Panc1 (cell line): ENCODE measurements at regions not wholly inside any gene's neighbourhood (a gene's known extent, or its start where the extent isn't known, plus 50 kb on each side); places are given as distances from the start of the nearest gene placed in this dataset.

Experiments used
- ATAC-seq: fragments of 200-7000 bp; cut with Tn5 transposase; 2 replicates; pipeline ENCODE4 v1.9.1; 2020; ENCODE audit warnings: mild to moderate bottlenecking, moderate library complexity
- BruUV-seq: library from RNA; stranded (reverse); fragments of 400-500 nt; replicated peaks from 2 replicates; lab custom pipeline; 2021; lab: Mats Ljungman, UMichigan
- CTCF ChIA-PET: fragments of 300-600 bp; sonication (Branson Sonifier 250); formaldehyde crosslinking; loops from one replicate; lab custom pipeline; 2022; ENCODE audit warnings: antibody characterized with exemption; lab: Charles Lee
- POLR2A ChIA-PET: fragments of 300-600 bp; sonication (Branson Sonifier 250); formaldehyde crosslinking; loops from one replicate; lab custom pipeline; 2022; ENCODE audit warnings: antibody characterized with exemption; lab: Charles Lee
- DNase-seq: peaks from one replicate; pipeline ENCODE4 v3.0.0-alpha.2; 2010; ENCODE audit warnings: low read depth, low spot score
- H3K27ac ChIP-seq: 2 replicates; pipeline ENCODE4 v1.5.1; 2011; ENCODE audit warnings: mild to moderate bottlenecking, low read length, inconsistent platforms
- H3K27me3 ChIP-seq: fragments of 200-500 bp; sonication (Bioruptor generic); 2 replicates; pipeline ENCODE4 v1.6.0; 2014; ENCODE audit warnings: low read length, inconsistent platforms; ENCODE audit not compliant: control insufficient read depth, insufficient read depth
- H3K36me3 ChIP-seq: fragments of 200-500 bp; sonication (Bioruptor generic); 2 replicates; pipeline ENCODE4 v1.5.1; 2014; ENCODE audit warnings: inconsistent platforms, mild to moderate bottlenecking, low read length, moderate library complexity; ENCODE audit not compliant: control insufficient read depth, insufficient read depth
- H3K4me1 ChIP-seq: 2 replicates; pipeline ENCODE4 v1.5.1; 2011; ENCODE audit warnings: inconsistent platforms, mild to moderate bottlenecking, low read length, moderate library complexity; ENCODE audit not compliant: control insufficient read depth, insufficient read depth
- H3K4me3 ChIP-seq, 2 experiments: 2 replicates each; pipeline ENCODE4 v1.5.1; 2011 to 2012; ENCODE audit warnings: low read depth in 2 of 2, low read length in 2 of 2, mild to moderate bottlenecking in 2 of 2, inconsistent platforms in 1 of 2, moderate library complexity in 1 of 2
- H3K9me3 ChIP-seq: fragments of 200-500 bp; sonication (Bioruptor generic); 2 replicates; pipeline ENCODE4 v1.5.1; 2014; ENCODE audit warnings: low read depth, mild to moderate bottlenecking, inconsistent platforms, low read length, moderate library complexity; ENCODE audit not compliant: control insufficient read depth, insufficient read depth
- POLR2AphosphoS5 ChIP-seq: IDR thresholded peaks from 2 replicates; pipeline ENCODE4 v1.6.1; 2012; ENCODE audit warnings: mild to moderate bottlenecking, low read depth, low read length, moderate library complexity
- SIN3A ChIP-seq: IDR thresholded peaks from 2 replicates; pipeline ENCODE4 v1.6.1; 2012; ENCODE audit warnings: low read depth, mild to moderate bottlenecking, low read length, moderate library complexity, borderline replicate concordance; ENCODE audit not compliant: insufficient read depth
- TCF7L2 ChIP-seq: IDR thresholded peaks from 2 replicates; pipeline ENCODE4 v1.6.1; 2011; ENCODE audit warnings: mild to moderate bottlenecking, low read depth, low read length, inconsistent platforms
- in situ Hi-C: cut with HindIII; loops from 2 replicates; pipeline ENCODE4 v1.10.0; 2016; ENCODE audit warnings: low sequenced_read_pairs, low pct_unique_long_range_greater_than_20kb
- intact Hi-C: fragments of 100-400 bp; cut with micrococcal nuclease; formaldehyde crosslinking; loops from one replicate; pipeline ENCODE4 v1.10.0; 2022; ENCODE audit not compliant: unreplicated experiment
- TF ChIP-seq, protein P1 (sequence below), 2 experiments: IDR thresholded peaks; 2 replicates each; pipeline ENCODE4 v1.6.1; 2011 to 2012; ENCODE audit warnings: low read depth in 2 of 2, control low read depth in 1 of 2, low read length in 1 of 2, mild to moderate bottlenecking in 1 of 2, moderate library complexity in 1 of 2; ENCODE audit not compliant: insufficient read depth in 1 of 2
- TF ChIP-seq, protein P2 (sequence below): fragments of 450-650 bp; IDR thresholded peaks from 2 replicates; pipeline ENCODE4 v1.5.1; 2017; ENCODE audit warnings: mild to moderate bottlenecking

DNA sequence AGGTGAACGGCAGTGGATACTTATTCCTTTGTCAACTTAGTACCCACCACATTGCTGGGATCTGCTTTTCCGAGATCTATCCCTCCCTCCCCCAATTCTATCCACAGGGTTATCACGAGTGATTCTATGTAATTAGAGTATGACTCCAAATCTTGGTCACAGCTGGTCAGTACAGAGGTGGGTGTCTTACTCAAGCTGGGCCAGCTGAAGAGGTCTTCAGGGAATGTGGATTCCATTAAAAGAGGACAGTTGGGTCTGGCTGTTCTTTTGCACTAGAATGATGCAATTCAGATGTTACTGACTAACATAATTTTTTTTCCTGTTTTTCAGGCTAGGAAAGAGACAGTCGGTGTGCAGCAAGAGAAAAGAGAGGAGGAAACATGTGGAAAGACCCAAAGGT is 92.3 kb downstream of the HS3ST1 start:
- DNase-seq (no peak), ATAC-seq (no peak)
- Histone ChIP-seq H3K4me3 (no peak overlapping the region), H3K4me1 (no peaks in the 10 kb centered on the region), H3K27ac (no peak overlapping the region), H3K27me3 (no peaks in the 10 kb centered on the region; the same call in 1 of the 2 replicates), H3K9me3 (no peaks in the 10 kb centered on the region), H3K36me3 (no peaks in the 10 kb centered on the region)
- TF ChIP-seq, protein P1, sequence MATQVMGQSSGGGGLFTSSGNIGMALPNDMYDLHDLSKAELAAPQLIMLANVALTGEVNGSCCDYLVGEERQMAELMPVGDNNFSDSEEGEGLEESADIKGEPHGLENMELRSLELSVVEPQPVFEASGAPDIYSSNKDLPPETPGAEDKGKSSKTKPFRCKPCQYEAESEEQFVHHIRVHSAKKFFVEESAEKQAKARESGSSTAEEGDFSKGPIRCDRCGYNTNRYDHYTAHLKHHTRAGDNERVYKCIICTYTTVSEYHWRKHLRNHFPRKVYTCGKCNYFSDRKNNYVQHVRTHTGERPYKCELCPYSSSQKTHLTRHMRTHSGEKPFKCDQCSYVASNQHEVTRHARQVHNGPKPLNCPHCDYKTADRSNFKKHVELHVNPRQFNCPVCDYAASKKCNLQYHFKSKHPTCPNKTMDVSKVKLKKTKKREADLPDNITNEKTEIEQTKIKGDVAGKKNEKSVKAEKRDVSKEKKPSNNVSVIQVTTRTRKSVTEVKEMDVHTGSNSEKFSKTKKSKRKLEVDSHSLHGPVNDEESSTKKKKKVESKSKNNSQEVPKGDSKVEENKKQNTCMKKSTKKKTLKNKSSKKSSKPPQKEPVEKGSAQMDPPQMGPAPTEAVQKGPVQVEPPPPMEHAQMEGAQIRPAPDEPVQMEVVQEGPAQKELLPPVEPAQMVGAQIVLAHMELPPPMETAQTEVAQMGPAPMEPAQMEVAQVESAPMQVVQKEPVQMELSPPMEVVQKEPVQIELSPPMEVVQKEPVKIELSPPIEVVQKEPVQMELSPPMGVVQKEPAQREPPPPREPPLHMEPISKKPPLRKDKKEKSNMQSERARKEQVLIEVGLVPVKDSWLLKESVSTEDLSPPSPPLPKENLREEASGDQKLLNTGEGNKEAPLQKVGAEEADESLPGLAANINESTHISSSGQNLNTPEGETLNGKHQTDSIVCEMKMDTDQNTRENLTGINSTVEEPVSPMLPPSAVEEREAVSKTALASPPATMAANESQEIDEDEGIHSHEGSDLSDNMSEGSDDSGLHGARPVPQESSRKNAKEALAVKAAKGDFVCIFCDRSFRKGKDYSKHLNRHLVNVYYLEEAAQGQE (IDR thresholded peaks at IDR 0.05; ENCODE audit: insufficient read depth in 1 of 2, low read depth in 2 of 2, low read length in 1 of 2) = no peak
- TF ChIP-seq TCF7L2 (no peak), SIN3A (no peak), POLR2AphosphoS5 (no peak)
- TF ChIP-seq, protein P2, sequence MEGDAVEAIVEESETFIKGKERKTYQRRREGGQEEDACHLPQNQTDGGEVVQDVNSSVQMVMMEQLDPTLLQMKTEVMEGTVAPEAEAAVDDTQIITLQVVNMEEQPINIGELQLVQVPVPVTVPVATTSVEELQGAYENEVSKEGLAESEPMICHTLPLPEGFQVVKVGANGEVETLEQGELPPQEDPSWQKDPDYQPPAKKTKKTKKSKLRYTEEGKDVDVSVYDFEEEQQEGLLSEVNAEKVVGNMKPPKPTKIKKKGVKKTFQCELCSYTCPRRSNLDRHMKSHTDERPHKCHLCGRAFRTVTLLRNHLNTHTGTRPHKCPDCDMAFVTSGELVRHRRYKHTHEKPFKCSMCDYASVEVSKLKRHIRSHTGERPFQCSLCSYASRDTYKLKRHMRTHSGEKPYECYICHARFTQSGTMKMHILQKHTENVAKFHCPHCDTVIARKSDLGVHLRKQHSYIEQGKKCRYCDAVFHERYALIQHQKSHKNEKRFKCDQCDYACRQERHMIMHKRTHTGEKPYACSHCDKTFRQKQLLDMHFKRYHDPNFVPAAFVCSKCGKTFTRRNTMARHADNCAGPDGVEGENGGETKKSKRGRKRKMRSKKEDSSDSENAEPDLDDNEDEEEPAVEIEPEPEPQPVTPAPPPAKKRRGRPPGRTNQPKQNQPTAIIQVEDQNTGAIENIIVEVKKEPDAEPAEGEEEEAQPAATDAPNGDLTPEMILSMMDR = no peak
- in situ Hi-C loops = no loop called here
- BruUV-seq = no TSS peak
- intact Hi-C loops = no loop called here
- ChIA-PET CTCF (no interaction called here), POLR2A (no interaction called here)

- ATAC-seq (no peak), DNase-seq (no peak)
- Histone ChIP-seq H3K36me3 (no peaks in the 10 kb centered on the region), H3K27me3 (no peaks in the 10 kb centered on the region; the same call in 1 of the 2 replicates), H3K9me3 (no peaks in the 10 kb centered on the region), H3K4me1 (no peaks in the 10 kb centered on the region), H3K27ac (no peak overlapping the region), H3K4me3 (no peak overlapping the region)
- in situ Hi-C loops = no loop called here
- TF ChIP-seq TCF7L2 (no peak), POLR2AphosphoS5 (no peak), SIN3A (no peak)
- TF ChIP-seq, protein P1 (IDR thresholded peaks at IDR 0.05; ENCODE audit: insufficient read depth in 1 of 2, low read depth in 2 of 2, low read length in 1 of 2) = no peak
- TF ChIP-seq, protein P2 = no peak
- no TSS peak for BruUV-seq
- ChIA-PET CTCF (no interaction called here), POLR2A (no interaction called here)
- intact Hi-C loops = no loop called here
Observed at GRCh38 chr4:11334887-11335286, 93.8 kb downstream of the HS3ST1 start.
